ENCODE measurements at regions not wholly inside any gene's neighbourhood (a gene's known extent, or its start where the extent isn't known, plus 50 kb on each side); places are given as distances from the start of the nearest gene placed in this dataset.

DNA sequence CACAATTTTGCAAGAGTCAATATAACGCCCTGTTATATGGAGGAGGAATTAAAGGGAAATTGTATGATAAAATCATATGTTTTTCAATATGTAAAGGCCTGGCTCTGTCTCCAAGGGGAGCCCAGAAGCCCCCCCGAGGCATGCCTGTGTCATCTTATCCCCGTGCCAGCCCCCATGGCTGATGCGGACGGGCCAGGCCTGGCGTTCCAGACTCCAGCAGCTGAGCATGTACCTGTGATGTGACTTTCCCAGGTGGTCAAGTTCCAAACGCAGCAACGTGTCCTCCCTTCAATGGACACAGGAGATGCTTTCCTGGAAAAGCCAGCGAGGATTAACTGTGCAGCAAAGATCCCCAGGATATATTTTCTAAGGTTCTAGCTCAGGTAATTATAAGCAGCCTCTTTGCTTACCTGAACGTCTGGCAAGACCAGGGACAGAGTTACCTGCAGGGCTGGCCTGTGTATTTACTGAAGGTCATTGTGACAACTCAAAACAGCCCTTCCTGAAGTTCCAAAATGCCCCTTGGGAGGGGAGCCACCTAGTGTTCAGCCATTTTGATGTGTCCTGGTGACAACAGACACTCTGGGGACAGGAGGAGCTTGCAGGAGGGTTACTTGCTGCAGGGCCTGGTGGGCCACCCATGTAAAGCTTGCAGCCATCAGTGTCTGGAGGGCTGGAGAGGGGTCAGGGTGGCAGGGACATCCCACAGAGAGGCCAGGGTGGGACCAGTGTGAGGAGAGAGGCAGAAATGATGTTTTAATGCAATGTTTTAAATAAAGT lies 53.3 kb upstream of the RNU6ATAC start (continued):
- TF ChIP-seq, protein P1, sequence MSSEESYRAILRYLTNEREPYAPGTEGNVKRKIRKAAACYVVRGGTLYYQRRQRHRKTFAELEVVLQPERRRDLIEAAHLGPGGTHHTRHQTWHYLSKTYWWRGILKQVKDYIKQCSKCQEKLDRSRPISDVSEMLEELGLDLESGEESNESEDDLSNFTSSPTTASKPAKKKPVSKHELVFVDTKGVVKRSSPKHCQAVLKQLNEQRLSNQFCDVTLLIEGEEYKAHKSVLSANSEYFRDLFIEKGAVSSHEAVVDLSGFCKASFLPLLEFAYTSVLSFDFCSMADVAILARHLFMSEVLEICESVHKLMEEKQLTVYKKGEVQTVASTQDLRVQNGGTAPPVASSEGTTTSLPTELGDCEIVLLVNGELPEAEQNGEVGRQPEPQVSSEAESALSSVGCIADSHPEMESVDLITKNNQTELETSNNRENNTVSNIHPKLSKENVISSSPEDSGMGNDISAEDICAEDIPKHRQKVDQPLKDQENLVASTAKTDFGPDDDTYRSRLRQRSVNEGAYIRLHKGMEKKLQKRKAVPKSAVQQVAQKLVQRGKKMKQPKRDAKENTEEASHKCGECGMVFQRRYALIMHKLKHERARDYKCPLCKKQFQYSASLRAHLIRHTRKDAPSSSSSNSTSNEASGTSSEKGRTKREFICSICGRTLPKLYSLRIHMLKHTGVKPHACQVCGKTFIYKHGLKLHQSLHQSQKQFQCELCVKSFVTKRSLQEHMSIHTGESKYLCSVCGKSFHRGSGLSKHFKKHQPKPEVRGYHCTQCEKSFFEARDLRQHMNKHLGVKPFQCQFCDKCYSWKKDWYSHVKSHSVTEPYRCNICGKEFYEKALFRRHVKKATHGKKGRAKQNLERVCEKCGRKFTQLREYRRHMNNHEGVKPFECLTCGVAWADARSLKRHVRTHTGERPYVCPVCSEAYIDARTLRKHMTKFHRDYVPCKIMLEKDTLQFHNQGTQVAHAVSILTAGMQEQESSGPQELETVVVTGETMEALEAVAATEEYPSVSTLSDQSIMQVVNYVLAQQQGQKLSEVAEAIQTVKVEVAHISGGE (CRISPR knock-in tag; IDR thresholded peaks at IDR 0.05), result no peak
- TF ChIP-seq ZNF239 (CRISPR knock-in tag; IDR thresholded peaks at IDR 0.05), result no peak
- no peak for TF ChIP-seq ZNF780A (CRISPR knock-in tag; IDR thresholded peaks at IDR 0.05)
- TF ChIP-seq, protein P2, sequence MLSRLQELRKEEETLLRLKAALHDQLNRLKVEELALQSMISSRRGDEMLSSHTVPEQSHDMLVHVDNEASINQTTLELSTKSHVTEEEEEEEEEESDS (CRISPR knock-in tag; IDR thresholded peaks at IDR 0.05), result no peak
- no peak for TF ChIP-seq DIDO1 (tag; IDR thresholded peaks at IDR 0.05; ENCODE audit: low read depth)
- no peak for TF ChIP-seq TOE1 (IDR thresholded peaks at IDR 0.05; ENCODE audit: borderline replicate concordance)
- no peak for TF ChIP-seq TOE1 (CRISPR knock-in tag; IDR thresholded peaks at IDR 0.05; ENCODE audit: borderline replicate concordance, low read depth)
- TF ChIP-seq RHOXF2B (CRISPR knock-in tag; conservative IDR thresholded peaks at IDR 0.05), result no peak
- TF ChIP-seq, protein P3, sequence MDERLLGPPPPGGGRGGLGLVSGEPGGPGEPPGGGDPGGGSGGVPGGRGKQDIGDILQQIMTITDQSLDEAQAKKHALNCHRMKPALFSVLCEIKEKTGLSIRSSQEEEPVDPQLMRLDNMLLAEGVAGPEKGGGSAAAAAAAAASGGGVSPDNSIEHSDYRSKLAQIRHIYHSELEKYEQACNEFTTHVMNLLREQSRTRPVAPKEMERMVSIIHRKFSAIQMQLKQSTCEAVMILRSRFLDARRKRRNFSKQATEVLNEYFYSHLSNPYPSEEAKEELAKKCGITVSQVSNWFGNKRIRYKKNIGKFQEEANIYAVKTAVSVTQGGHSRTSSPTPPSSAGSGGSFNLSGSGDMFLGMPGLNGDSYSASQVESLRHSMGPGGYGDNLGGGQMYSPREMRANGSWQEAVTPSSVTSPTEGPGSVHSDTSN (CRISPR knock-in tag; IDR thresholded peaks at IDR 0.05; ENCODE audit: low read depth), result no peak
- TF ChIP-seq, protein P3 (tag; conservative IDR thresholded peaks at IDR 0.05; ENCODE audit: low read depth), result no peak
- no peak for TF ChIP-seq IRF2 (CRISPR knock-in tag; IDR thresholded peaks at IDR 0.05)
- TF ChIP-seq, protein P4, sequence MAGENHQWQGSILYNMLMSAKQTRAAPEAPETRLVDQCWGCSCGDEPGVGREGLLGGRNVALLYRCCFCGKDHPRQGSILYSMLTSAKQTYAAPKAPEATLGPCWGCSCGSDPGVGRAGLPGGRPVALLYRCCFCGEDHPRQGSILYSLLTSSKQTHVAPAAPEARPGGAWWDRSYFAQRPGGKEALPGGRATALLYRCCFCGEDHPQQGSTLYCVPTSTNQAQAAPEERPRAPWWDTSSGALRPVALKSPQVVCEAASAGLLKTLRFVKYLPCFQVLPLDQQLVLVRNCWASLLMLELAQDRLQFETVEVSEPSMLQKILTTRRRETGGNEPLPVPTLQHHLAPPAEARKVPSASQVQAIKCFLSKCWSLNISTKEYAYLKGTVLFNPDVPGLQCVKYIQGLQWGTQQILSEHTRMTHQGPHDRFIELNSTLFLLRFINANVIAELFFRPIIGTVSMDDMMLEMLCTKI (IDR thresholded peaks at IDR 0.05; ENCODE audit: partially characterized antibody), result no peak
- no peak for TF ChIP-seq TCFL5 (CRISPR knock-in tag; conservative IDR thresholded peaks at IDR 0.05)
- TF ChIP-seq ERF (CRISPR knock-in tag; IDR thresholded peaks at IDR 0.05), result no peak
- TF ChIP-seq SMARCC2 (IDR thresholded peaks at IDR 0.05; ENCODE audit: low read depth), result no peak
- TF ChIP-seq BRD4 (IDR thresholded peaks at IDR 0.05), result no peak
- no peak for TF ChIP-seq TEAD1 (CRISPR knock-in tag; IDR thresholded peaks at IDR 0.05)
